Karpas-422 (cell line): ENCODE measurements at regions not wholly inside any gene's neighbourhood (a gene's known extent, or its start where the extent isn't known, plus 50 kb on each side); places are given as distances from the start of the nearest gene placed in this dataset. TPM values are rescaled to one million over a fixed set of nuclear protein-coding genes. Genes with fewer than 3 reads are reported as not detected.

Source experiments
- DNase-seq: peaks from one replicate; pipeline ENCODE4 v3.0.0-alpha.2; 2015
- H2AFZ ChIP-seq: fragments of 200-600 bp; sonication (generic); 2 replicates; pipeline ENCODE4 v1.6.1; 2014; ENCODE audit warnings: antibody characterized with exemption, low read length, mixed read lengths
- H3K27ac ChIP-seq: fragments of 200-600 bp; sonication (generic); 2 replicates; pipeline ENCODE4 v1.5.1; 2014; ENCODE audit warnings: mild to moderate bottlenecking, low read length, moderate library complexity
- H3K27me3 ChIP-seq: fragments of 200-600 bp; sonication (generic); 2 replicates; pipeline ENCODE4 v1.6.1; 2014; ENCODE audit warnings: low read length, mixed read lengths
- H3K36me3 ChIP-seq: fragments of 200-600 bp; sonication (generic); 2 replicates; pipeline ENCODE4 v1.6.1; 2014; ENCODE audit warnings: low read length, mixed read lengths; ENCODE audit not compliant: insufficient read depth
- H3K4me1 ChIP-seq: fragments of 200-600 bp; sonication (generic); 2 replicates; pipeline ENCODE4 v1.6.1; 2014; ENCODE audit warnings: mild to moderate bottlenecking, low read length, mixed read lengths
- H3K4me2 ChIP-seq: fragments of 200-600 bp; sonication (generic); 2 replicates; pipeline ENCODE4 v1.6.1; 2014; ENCODE audit warnings: low read length, low read depth, mild to moderate bottlenecking; ENCODE audit not compliant: poor library complexity, severe bottlenecking
- H3K4me3 ChIP-seq: fragments of 200-600 bp; sonication (generic); 2 replicates; pipeline ENCODE4 v1.5.1; 2014; ENCODE audit warnings: mild to moderate bottlenecking, antibody characterized with exemption, low read length, mixed read lengths
- H3K79me2 ChIP-seq: fragments of 200-600 bp; sonication (generic); 2 replicates; pipeline ENCODE4 v1.6.1; 2014; ENCODE audit warnings: mild to moderate bottlenecking, low read length, mixed read lengths
- H3K9ac ChIP-seq: fragments of 200-600 bp; sonication (generic); 2 replicates; pipeline ENCODE4 v1.6.0; 2014; ENCODE audit warnings: low read length
- H3K9me2 ChIP-seq: fragments of 200-600 bp; sonication (generic), shearing (Covaris generic); replicated peaks from 2 replicates; pipeline ENCODE4 v1.6.0; 2014; ENCODE audit warnings: mild to moderate bottlenecking, low read length, moderate library complexity; ENCODE audit not compliant: insufficient read depth
- H3K9me3 ChIP-seq: fragments of 300-700, 200-600 bp; sonication (generic); 2 replicates; pipeline ENCODE4 v1.6.1; 2014; ENCODE audit warnings: low read length, mixed read lengths
- H4K20me1 ChIP-seq: fragments of 200-600 bp; sonication (generic); 2 replicates; pipeline ENCODE4 v1.6.1; 2014; ENCODE audit warnings: mild to moderate bottlenecking, antibody characterized with exemption, low read length, low read depth; ENCODE audit not compliant: insufficient read depth
- small RNA-seq: library from RNA; depleted of rRNA; stranded (forward); fragments of <200 nt; gene quantifications from one replicate; pipeline ENCODE3, GENCODE V24; 2014

GRCh38 chr12:13273097-13273496 lies 76.6 kb downstream of the EMP1 start:
- H3K4me1 ChIP-seq = no peaks in the 10 kb centered on the region
- H3K9me3 ChIP-seq = no peaks in the 10 kb centered on the region
- no peak overlapping the region for H3K4me2 ChIP-seq
- H3K9ac ChIP-seq = no peak overlapping the region
- no peaks in the 10 kb centered on the region for H3K79me2 ChIP-seq
- no peak for DNase-seq
- H3K4me3 ChIP-seq = no peak overlapping the region
- no peaks in the 10 kb centered on the region for H3K27me3 ChIP-seq
- H2AFZ ChIP-seq = no peak overlapping the region
- no peaks in the 10 kb centered on the region for H3K36me3 ChIP-seq
- no peaks in the 10 kb centered on the region for H4K20me1 ChIP-seq
- no peaks in the 10 kb centered on the region for H3K9me2 ChIP-seq
- H3K27ac ChIP-seq = no peak overlapping the region

DNA sequence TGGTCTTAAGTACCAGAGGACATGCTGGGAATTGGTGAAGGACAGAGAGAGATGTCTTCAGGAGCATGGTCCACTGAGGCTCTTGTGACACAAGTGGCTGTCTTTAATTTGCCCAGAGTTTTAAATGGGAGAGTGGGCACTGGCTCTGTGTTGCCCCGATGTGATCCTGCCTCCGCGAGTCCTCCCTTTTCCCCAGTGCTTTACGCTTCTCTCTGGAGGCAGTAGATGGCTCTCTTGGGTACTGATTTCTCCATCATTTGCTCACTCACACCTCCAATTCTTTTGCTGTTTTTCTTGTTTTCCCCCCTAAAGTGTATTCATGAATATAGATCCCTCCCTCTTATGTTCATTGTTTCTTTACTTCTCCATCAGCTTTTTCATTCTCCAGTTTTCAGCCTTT lies 74.3 kb downstream of the EMP1 start:
- Histone ChIP-seq H4K20me1 (no peaks in the 10 kb centered on the region), H3K79me2 (no peaks in the 10 kb centered on the region), H3K27ac (no peak overlapping the region), H3K27me3 (no peaks in the 10 kb centered on the region), H3K4me2 (no peak overlapping the region), H3K4me1 (no peaks in the 10 kb centered on the region), H3K9me2 (no peaks in the 10 kb centered on the region), H3K36me3 (no peaks in the 10 kb centered on the region), H2AFZ (no peak overlapping the region), H3K9me3 (no peaks in the 10 kb centered on the region), H3K4me3 (no peak overlapping the region), H3K9ac (no peak overlapping the region)
- DNase-seq = no peak

Small RNAs in the stretch of these regions (small RNA-seq; reads per million reads assigned to genes)
- gene RNA5SP353 = not detected
- gene RNU6-590P = not detected
